ENCODE measurements at regions not wholly inside any gene's neighbourhood (a gene's known extent, or its start where the extent isn't known, plus 50 kb on each side); places are given as distances from the start of the nearest gene placed in this dataset.

DNA sequence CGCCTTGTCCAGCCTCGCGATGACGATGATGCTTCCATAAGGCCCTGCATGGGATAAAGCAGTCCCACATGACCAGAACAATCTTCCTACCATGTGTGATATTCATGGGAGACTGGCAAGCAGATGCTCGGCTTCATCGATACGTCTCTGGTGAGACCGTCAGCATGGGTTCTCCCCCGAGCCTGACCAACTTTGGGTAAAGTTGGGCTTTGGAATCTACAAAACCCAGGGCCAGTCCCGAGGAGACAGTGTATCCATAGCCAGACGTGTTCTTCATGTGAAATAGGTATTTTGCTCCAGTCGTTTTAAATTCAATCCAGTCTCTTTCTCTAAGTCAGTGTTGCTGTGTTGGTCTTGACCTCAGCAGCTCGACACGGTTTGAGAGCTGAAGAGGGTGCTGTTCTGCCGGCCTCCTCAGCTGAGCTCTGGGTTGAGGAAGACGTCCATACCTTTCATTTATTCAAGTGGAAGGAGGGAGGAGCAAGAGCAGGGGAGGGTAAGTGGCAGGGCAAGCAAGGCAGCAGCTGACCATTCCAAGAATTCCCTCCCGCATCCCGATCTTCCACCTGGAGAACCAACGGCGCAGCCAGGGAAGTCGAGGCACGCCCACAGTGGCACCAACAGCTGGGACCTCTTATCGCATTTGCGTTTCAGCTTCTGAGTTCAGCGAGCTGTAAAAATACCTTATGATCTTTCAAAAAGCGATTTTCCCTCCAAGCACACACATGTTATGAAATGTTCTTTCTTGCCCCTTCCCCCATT is 64.0 kb upstream of the THBS2 start:
- TF ChIP-seq, protein P1, sequence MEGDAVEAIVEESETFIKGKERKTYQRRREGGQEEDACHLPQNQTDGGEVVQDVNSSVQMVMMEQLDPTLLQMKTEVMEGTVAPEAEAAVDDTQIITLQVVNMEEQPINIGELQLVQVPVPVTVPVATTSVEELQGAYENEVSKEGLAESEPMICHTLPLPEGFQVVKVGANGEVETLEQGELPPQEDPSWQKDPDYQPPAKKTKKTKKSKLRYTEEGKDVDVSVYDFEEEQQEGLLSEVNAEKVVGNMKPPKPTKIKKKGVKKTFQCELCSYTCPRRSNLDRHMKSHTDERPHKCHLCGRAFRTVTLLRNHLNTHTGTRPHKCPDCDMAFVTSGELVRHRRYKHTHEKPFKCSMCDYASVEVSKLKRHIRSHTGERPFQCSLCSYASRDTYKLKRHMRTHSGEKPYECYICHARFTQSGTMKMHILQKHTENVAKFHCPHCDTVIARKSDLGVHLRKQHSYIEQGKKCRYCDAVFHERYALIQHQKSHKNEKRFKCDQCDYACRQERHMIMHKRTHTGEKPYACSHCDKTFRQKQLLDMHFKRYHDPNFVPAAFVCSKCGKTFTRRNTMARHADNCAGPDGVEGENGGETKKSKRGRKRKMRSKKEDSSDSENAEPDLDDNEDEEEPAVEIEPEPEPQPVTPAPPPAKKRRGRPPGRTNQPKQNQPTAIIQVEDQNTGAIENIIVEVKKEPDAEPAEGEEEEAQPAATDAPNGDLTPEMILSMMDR (IDR thresholded peaks at IDR 0.05), result no peak
- no peak for TF ChIP-seq POLR2A (IDR thresholded peaks at IDR 0.05)
